Activated CD8-positive, alpha-beta T cell treated with anti-CD3 and anti-CD28 coated beads for 36 hours (primary cell): ENCODE measurements at regions not wholly inside any gene's neighbourhood (a gene's known extent, or its start where the extent isn't known, plus 50 kb on each side); places are given as distances from the start of the nearest gene placed in this dataset.

Experiments used
- ATAC-seq: fragments of 200-7000 bp; cut with Tn5 transposase; one replicate; pipeline ENCODE4 v1.10.0; 2021; ENCODE audit warnings: mild to moderate bottlenecking, moderate library complexity
- CTCF ChIA-PET: fragments of 350-600 bp; sonication (Branson Sonifier 250); formaldehyde crosslinking; loops from one replicate; lab custom pipeline; 2021; ENCODE audit warnings: antibody characterized with exemption; lab: Charles Lee
- POLR2A ChIA-PET: fragments of 350-600 bp; sonication (Branson Sonifier 250); formaldehyde crosslinking; loops from one replicate; lab custom pipeline; 2021; ENCODE audit warnings: antibody characterized with exemption; lab: Charles Lee
- DNase-seq: peaks from one replicate; pipeline ENCODE4 v3.0.0-alpha.2; 2020
- H3K27ac Mint-ChIP-seq: one replicate; pipeline ENCODE4 v1.8.0; 2021; ENCODE audit warnings: mild to moderate bottlenecking, mixed read lengths
- H3K27me3 Mint-ChIP-seq: one replicate; pipeline ENCODE4 v1.8.0; 2021; ENCODE audit warnings: mixed read lengths
- H3K36me3 Mint-ChIP-seq: one replicate; pipeline ENCODE4 v1.8.0; 2021; ENCODE audit warnings: low read depth, mixed read lengths
- H3K4me1 Mint-ChIP-seq: one replicate; pipeline ENCODE4 v1.8.0; 2021; ENCODE audit warnings: low read depth, mixed read lengths
- H3K4me3 Mint-ChIP-seq: one replicate; pipeline ENCODE4 v1.8.0; 2021; ENCODE audit warnings: mild to moderate bottlenecking, moderate library complexity, mixed read lengths
- H3K9me3 Mint-ChIP-seq: one replicate; pipeline ENCODE4 v1.8.0; 2021; ENCODE audit warnings: mixed read lengths
- intact Hi-C: fragments of 100-400 bp; cut with micrococcal nuclease; formaldehyde crosslinking; loops from one replicate; pipeline ENCODE4 v1.10.0; 2022
- TF ChIP-seq, protein P1 (sequence below): fragments of 200-600 bp; IDR thresholded peaks from one replicate; pipeline ENCODE4 v1.8.0; 2022; ENCODE audit warnings: antibody characterized with exemption, mild to moderate bottlenecking

DNA sequence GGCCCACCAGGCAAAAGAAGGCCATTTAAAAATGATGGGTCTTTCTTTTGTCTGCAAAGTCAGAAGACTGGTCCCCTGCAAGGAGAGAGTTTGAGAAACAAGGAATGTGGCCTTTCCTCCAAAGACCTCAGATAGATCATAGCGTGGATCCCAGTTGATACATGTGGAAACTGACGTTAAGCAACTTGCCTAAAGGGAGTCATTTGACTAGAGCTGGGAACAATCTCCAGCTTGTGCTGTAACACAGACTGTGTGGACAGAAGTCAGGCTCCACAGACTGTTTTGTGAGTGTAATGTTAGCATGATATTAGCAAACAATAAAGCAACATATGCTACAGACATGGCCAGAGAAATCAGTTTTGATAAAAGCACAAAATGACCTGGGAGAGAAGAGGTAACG, 140.4 kb upstream of the CITED2 start:
- no peaks in the 10 kb centered on the region for H3K9me3 Mint-ChIP-seq
- ChIA-PET POLR2A (no interaction called here), CTCF (interaction anchor here (1.1 kb wide), 1 partner anchor 24 kb away, joined by 4 read pairs; no protein-coding TSS in a partner anchor)
- no peak for DNase-seq
- no peaks in the 10 kb centered on the region for H3K27me3 Mint-ChIP-seq
- TF ChIP-seq, protein P1, sequence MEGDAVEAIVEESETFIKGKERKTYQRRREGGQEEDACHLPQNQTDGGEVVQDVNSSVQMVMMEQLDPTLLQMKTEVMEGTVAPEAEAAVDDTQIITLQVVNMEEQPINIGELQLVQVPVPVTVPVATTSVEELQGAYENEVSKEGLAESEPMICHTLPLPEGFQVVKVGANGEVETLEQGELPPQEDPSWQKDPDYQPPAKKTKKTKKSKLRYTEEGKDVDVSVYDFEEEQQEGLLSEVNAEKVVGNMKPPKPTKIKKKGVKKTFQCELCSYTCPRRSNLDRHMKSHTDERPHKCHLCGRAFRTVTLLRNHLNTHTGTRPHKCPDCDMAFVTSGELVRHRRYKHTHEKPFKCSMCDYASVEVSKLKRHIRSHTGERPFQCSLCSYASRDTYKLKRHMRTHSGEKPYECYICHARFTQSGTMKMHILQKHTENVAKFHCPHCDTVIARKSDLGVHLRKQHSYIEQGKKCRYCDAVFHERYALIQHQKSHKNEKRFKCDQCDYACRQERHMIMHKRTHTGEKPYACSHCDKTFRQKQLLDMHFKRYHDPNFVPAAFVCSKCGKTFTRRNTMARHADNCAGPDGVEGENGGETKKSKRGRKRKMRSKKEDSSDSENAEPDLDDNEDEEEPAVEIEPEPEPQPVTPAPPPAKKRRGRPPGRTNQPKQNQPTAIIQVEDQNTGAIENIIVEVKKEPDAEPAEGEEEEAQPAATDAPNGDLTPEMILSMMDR: no peak
- no peak overlapping the region for H3K4me3 Mint-ChIP-seq
- intact Hi-C loops: no loop called here
- no peak overlapping the region for H3K27ac Mint-ChIP-seq
- peaks cover 4% of the 10 kb centered on the region for H3K4me1 Mint-ChIP-seq
- no peaks in the 10 kb centered on the region for H3K36me3 Mint-ChIP-seq
- ATAC-seq: no peak

DNA sequence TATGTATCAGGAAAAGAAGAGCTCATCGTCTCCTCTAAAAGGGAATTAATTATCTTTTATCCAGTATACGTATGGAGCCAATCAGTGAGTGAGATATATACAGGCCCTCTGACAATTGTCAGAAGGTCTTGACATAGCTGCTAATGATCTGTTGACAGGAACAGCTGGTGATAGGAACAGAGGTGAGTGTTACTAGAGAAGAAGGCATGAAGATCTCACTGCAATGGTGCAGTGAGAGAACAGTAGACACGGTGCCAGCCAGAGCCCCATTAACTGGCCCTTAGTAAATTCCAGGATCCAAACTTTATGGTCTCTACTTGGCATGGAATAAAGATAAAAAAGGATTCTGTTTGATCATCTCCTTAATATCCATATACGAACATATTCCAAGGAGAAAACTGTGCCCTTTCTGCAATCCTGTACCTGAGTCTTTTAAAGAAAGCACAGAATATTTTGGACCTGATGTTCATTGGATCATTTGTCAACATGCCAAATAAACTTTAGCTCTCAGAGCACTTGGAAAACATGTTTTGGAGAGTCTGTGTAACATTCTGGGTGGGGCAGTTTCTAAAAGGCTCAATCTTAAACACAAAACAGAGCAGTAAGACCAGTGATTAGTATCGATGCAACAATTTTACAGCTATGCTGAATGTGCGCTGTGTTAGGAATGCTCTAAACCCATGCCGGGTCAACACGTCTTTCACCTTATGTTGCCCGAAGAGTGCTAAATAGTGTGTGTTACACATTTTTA, 135.8 kb upstream of the CITED2 start:
- DNase-seq: no peak
- peaks cover 2% of the 10 kb centered on the region for H3K27me3 Mint-ChIP-seq
- H3K4me1 Mint-ChIP-seq: peaks cover 1% of the 10 kb centered on the region
- intact Hi-C loops: no loop called here
- no peak for ATAC-seq
- H3K36me3 Mint-ChIP-seq: no peaks in the 10 kb centered on the region
- no peak overlapping the region for H3K27ac Mint-ChIP-seq
- H3K9me3 Mint-ChIP-seq: no peaks in the 10 kb centered on the region
- ChIA-PET CTCF (no interaction called here), POLR2A (no interaction called here)
- H3K4me3 Mint-ChIP-seq: no peak overlapping the region
- TF ChIP-seq, protein P1: no peak

GRCh38 chr6:139509167-139509566, 134.7 kb upstream of the CITED2 start:
- intact Hi-C loops: no loop called here
- TF ChIP-seq, protein P1: no peak
- H3K27me3 Mint-ChIP-seq: peaks cover 2% of the 10 kb centered on the region
- ChIA-PET POLR2A (no interaction called here), CTCF (no interaction called here)
- no peaks in the 10 kb centered on the region for H3K9me3 Mint-ChIP-seq
- H3K27ac Mint-ChIP-seq: no peak overlapping the region
- H3K4me1 Mint-ChIP-seq: no peaks in the 10 kb centered on the region
- ATAC-seq (no peak), DNase-seq (no peak)
- H3K36me3 Mint-ChIP-seq: no peaks in the 10 kb centered on the region
- H3K4me3 Mint-ChIP-seq: no peak overlapping the region

GRCh38 chr6:139508576-139508975, 134.1 kb upstream of the CITED2 start:
- Mint-ChIP-seq H3K4me1 (no peaks in the 10 kb centered on the region), H3K4me3 (no peak overlapping the region), H3K27ac (no peak overlapping the region), H3K27me3 (peaks cover 2% of the 10 kb centered on the region), H3K9me3 (no peaks in the 10 kb centered on the region), H3K36me3 (no peaks in the 10 kb centered on the region)
- ChIA-PET CTCF (interaction anchor here (1.0 kb wide), 1 partner anchor 18 kb away, joined by 3 read pairs; no protein-coding TSS in a partner anchor), POLR2A (no interaction called here)
- intact Hi-C loops: no loop called here
- TF ChIP-seq, protein P1: no peak
- DNase-seq (no peak), ATAC-seq (no peak)

DNA sequence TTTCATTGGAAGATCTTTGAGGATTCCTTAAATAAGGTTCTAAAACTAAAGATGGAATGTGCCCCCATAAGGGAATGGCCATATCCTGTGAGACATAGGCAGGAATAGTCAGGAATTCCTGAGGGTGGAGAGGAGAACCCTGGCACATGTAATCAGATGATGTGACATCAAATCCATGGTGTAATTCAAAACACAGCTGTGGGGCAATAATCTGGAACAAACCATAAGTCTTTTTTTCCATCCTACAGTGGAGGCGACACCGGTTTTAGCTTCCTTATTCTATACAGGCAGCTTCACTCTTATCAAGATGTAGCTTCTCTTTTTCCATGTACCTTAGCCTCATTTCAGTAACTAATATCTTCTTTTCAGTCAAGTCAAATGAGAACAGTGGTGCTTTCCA, 133.6 kb upstream of the CITED2 start:
- intact Hi-C loops: no loop called here
- no peak overlapping the region for H3K27ac Mint-ChIP-seq
- ATAC-seq: no peak
- ChIA-PET CTCF (interaction anchor here (1.0 kb wide), 1 partner anchor 17 kb away, joined by 3 read pairs; no protein-coding TSS in a partner anchor), POLR2A (no interaction called here)
- no peaks in the 10 kb centered on the region for H3K9me3 Mint-ChIP-seq
- no peaks in the 10 kb centered on the region for H3K4me1 Mint-ChIP-seq
- DNase-seq: no peak
- H3K4me3 Mint-ChIP-seq: no peak overlapping the region
- no peaks in the 10 kb centered on the region for H3K36me3 Mint-ChIP-seq
- peaks cover 2% of the 10 kb centered on the region for H3K27me3 Mint-ChIP-seq
- TF ChIP-seq, protein P1: no peak
